ENCODE measurements at regions not wholly inside any gene's neighbourhood (a gene's known extent, or its start where the extent isn't known, plus 50 kb on each side); places are given as distances from the start of the nearest gene placed in this dataset.
A peak's percentile ranks its signal among the peaks of the same experiment; 100 is the strongest.

DNA sequence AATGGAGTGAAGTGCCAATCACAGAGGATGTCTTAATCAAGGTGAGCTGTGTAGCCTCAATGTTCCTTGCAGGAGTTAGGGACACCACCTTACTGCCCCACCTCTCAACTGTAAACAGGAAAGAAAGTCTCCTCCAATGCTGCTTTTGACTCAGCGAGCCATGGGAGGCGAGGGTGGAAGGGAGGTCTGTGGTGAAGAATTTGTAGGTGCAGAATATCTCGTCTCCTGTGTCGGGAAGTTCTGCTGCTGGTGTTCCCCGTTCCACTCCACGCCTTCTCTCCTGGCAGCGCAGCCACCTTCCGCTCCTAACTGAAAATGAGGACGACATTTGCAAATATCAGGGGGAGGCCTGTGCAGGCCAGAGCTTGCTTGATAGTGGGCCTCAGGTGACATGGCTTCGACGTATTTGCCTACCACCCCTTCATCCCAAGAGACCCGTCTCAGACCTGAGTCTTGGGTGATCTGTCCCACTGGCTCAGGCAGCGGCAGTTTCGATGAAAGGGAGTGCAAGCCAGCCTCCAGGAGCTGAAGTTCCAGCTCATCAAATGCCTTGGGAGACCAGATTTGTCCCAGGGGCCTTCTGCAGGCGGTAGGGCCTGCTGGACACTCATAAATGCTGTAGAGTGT lies 368.3 kb upstream of the C1orf174 start:
- no peak overlapping the region for H3K27ac Mint-ChIP-seq
- H3K4me3 Mint-ChIP-seq = no peak overlapping the region
- peaks cover 0 to 2% (median 0%) of the 10 kb centered on the region in 3 donors for H3K4me1 Mint-ChIP-seq
- peaks cover 2% of the 10 kb centered on the region for H3K36me3 Mint-ChIP-seq
- H3K27me3 Mint-ChIP-seq = peaks cover 4% of the 10 kb centered on the region
- H3K9me3 Mint-ChIP-seq = peaks cover 0 to 4% (median 2%) of the 10 kb centered on the region in 3 donors

DNA sequence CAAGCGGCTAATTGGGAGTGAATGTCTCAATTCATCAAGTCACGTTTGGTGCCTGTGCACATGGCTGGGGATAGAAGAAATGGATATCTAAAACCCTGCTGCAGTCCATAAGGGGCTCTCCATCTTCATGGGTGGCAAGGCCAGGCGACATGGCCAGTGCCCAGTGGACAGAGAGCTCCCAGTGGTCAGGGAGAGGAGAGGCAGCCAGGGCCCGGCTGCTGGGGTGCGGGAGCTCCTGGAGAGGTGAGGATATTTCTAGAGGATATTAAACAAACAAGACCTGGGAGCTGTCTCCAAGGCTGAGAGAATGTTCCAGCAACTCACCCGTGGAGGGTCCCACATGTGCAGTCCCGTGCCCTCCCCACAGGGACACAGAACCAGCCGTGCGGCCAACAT lies 368.8 kb upstream of the C1orf174 start:
- H3K27me3 Mint-ChIP-seq = peaks cover 4% of the 10 kb centered on the region
- H3K4me1 Mint-ChIP-seq = no peaks in the 10 kb centered on the region
- peaks cover 0 to 4% (median 2%) of the 10 kb centered on the region in 3 donors for H3K9me3 Mint-ChIP-seq
- H3K4me3 Mint-ChIP-seq = no peak overlapping the region
- H3K27ac Mint-ChIP-seq = no peak overlapping the region
- H3K36me3 Mint-ChIP-seq = peaks cover 2% of the 10 kb centered on the region

- Mint-ChIP-seq H3K27ac (no peak overlapping the region), H3K4me3 (no peak overlapping the region), H3K27me3 (peaks cover 3% of the 10 kb centered on the region), H3K9me3 (peaks cover 0 to 3% (median 2%) of the 10 kb centered on the region in 3 donors), H3K36me3 (peaks cover 2% of the 10 kb centered on the region), H3K4me1 (no peaks in the 10 kb centered on the region)
These were observed 369.3 kb upstream of the C1orf174 start for GRCh38 chr1:4269330-4269729.

DNA sequence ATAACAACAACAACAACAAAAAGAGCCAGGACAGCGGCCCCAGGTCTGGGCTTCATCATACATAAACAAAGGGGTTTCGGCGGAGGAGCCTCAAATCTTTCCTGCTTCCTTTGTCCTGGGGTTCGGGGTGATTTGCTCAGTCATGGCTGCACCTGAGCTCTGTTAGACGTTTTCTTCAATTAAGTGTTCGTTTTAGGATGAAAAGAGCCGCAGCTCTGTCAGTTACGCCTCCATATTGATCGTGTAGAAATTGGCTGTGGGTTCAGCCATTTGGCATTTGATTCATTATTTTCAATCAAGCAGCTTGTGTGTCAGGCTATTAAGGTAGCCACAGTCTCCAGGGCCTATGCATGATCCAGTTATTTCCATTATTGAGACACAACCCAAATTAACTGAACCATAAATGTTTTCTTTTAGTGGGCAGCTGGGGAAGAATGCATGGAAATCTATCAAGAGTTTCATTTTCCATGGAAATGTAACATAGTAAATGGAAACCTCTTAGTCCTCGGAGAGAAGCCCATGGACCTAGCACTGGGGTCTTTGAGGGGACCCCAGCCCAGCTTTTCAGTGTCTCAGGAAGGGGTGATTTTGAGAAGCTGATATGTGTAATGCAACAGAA lies 370.0 kb upstream of the C1orf174 start:
- H3K36me3 Mint-ChIP-seq = peaks cover 2% of the 10 kb centered on the region
- H3K4me1 Mint-ChIP-seq = no peaks in the 10 kb centered on the region
- no peak overlapping the region for H3K27ac Mint-ChIP-seq
- H3K27me3 Mint-ChIP-seq = no peaks in the 10 kb centered on the region
- no peak overlapping the region for H3K4me3 Mint-ChIP-seq
- no peaks in the 10 kb centered on the region for H3K9me3 Mint-ChIP-seq

- Mint-ChIP-seq H3K9me3 (no peaks in the 10 kb centered on the region), H3K4me3 (no peak overlapping the region), H3K4me1 (no peaks in the 10 kb centered on the region), H3K27ac (no peak overlapping the region), H3K27me3 (no peaks in the 10 kb centered on the region), H3K36me3 (no peaks in the 10 kb centered on the region)
These were observed 370.7 kb upstream of the C1orf174 start for GRCh38 chr1:4270651-4271337.

GRCh38 chr1:4271338-4271998 lies 371.4 kb upstream of the C1orf174 start:
- H3K27ac Mint-ChIP-seq = no peak overlapping the region
- H3K36me3 Mint-ChIP-seq = no peaks in the 10 kb centered on the region
- H3K9me3 Mint-ChIP-seq = no peaks in the 10 kb centered on the region
- peaks cover 3% of the 10 kb centered on the region for H3K27me3 Mint-ChIP-seq
- no peaks in the 10 kb centered on the region for H3K4me1 Mint-ChIP-seq
- H3K4me3 Mint-ChIP-seq = no peak overlapping the region

- Mint-ChIP-seq H3K9me3 (peaks cover 5 to 8% (median 6%) of the 10 kb centered on the region in 3 donors), H3K27ac (no peak overlapping the region), H3K4me3 (no peak overlapping the region), H3K27me3 (peaks cover 8% of the 10 kb centered on the region), H3K4me1 (no peaks in the 10 kb centered on the region), H3K36me3 (no peaks in the 10 kb centered on the region)
These were observed 372.5 kb upstream of the C1orf174 start for GRCh38 chr1:4272568-4272967.

- Mint-ChIP-seq H3K4me3 (no peak overlapping the region), H3K27me3 (peaks cover 8% of the 10 kb centered on the region), H3K27ac (no peak overlapping the region), H3K9me3 (peaks cover 5 to 15% (median 6%) of the 10 kb centered on the region in 3 donors), H3K36me3 (no peaks in the 10 kb centered on the region), H3K4me1 (no peaks in the 10 kb centered on the region)
These were observed 373.2 kb upstream of the C1orf174 start for GRCh38 chr1:4273243-4273642.

DNA sequence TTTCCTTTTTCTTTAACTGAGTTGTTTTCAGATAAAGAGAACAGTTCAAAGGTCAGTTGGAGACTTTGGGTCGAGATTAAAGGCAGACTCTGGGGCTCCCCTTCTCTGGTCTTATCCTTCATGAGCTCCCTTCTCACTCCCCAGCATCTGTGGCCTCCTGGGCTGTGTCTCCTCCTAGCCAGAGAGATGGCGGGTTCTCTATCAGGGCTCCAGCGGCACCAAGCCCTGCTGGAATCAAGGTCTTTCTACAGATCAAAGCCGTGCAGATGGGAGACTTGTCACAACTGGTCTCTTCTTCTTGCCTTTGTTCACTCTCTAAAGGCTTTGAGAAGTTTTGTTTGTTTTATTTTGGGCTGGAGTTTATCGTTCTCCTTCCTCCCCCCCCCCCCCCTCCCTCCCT lies 373.7 kb upstream of the C1orf174 start:
- H3K27ac Mint-ChIP-seq = no peak overlapping the region
- no peak overlapping the region for H3K4me3 Mint-ChIP-seq
- no peaks in the 10 kb centered on the region for H3K4me1 Mint-ChIP-seq
- peaks cover 5 to 17% (median 6%) of the 10 kb centered on the region in 3 donors for H3K9me3 Mint-ChIP-seq
- H3K27me3 Mint-ChIP-seq = peaks cover 8% of the 10 kb centered on the region
- no peaks in the 10 kb centered on the region for H3K36me3 Mint-ChIP-seq

DNA sequence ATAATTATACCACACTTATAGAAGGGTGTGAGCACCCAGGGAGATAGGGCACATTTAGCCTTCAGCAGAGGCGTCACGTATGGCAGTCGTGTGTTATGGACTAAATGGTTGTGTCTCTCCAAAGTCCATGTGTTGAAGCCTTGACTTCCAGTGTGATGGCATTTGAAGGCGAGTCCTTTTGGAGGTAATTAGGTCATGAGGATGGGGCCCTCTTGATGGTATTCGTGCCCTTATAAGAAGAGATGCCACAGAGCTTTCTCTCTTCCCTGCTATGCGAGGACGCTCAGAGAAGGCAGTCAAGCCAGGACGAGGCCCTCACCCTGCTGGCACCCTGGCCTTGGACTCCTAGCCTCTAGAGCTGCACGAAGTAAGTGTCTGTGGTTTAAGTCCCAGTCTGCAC lies 375.0 kb upstream of the C1orf174 start:
- H3K36me3 Mint-ChIP-seq = no peaks in the 10 kb centered on the region
- no peak overlapping the region for H3K27ac Mint-ChIP-seq
- H3K4me1 Mint-ChIP-seq = no peaks in the 10 kb centered on the region
- no peak overlapping the region for H3K4me3 Mint-ChIP-seq
- peaks cover 8% of the 10 kb centered on the region for H3K27me3 Mint-ChIP-seq
- peaks cover 5 to 17% (median 6%) of the 10 kb centered on the region in 3 donors for H3K9me3 Mint-ChIP-seq

GRCh38 chr1:4276238-4276637 lies 376.2 kb upstream of the C1orf174 start:
- Mint-ChIP-seq H3K9me3 (peaks cover 5 to 17% (median 6%) of the 10 kb centered on the region in 3 donors), H3K27me3 (peaks cover 8% of the 10 kb centered on the region), H3K4me3 (no peak overlapping the region), H3K36me3 (no peaks in the 10 kb centered on the region), H3K4me1 (no peaks in the 10 kb centered on the region), H3K27ac (no peak overlapping the region)

- Mint-ChIP-seq H3K27me3 (peaks cover 8% of the 10 kb centered on the region), H3K27ac (peak overlapping the region in 1 of 3 donors; percentile 48), H3K36me3 (no peaks in the 10 kb centered on the region), H3K4me1 (no peaks in the 10 kb centered on the region), H3K9me3 (peaks cover 5 to 17% (median 6%) of the 10 kb centered on the region in 3 donors), H3K4me3 (no peak overlapping the region)
These were observed 376.8 kb upstream of the AJAP1 start for GRCh38 chr1:4277598-4277997.

DNA sequence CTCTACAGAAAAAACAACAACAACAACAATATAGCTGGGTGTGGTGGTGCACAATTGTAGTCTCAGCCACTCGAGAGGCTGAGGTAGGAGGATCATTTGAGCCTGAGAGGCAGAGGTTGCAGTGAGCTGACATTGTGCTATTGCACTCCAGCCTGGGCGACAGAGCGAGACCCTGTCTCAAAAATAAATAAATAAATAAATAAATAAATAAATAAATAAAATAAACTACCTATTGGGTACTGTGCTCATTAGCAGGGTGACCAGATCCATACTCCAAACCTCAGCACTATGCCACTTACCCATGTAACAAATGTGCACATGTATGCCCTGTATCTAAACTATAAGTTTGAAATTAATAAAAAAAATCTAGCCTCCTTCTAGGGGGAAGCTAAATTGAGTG lies 369.4 kb upstream of the AJAP1 start:
- Mint-ChIP-seq H3K27ac (no peak overlapping the region), H3K4me3 (no peak overlapping the region), H3K36me3 (no peaks in the 10 kb centered on the region), H3K27me3 (peaks cover 4% of the 10 kb centered on the region), H3K4me1 (no peaks in the 10 kb centered on the region), H3K9me3 (peaks cover 7 to 13% (median 7%) of the 10 kb centered on the region in 3 donors)

GRCh38 chr1:4292861-4293260 lies 361.5 kb upstream of the AJAP1 start:
- Mint-ChIP-seq H3K27me3 (peaks cover 4% of the 10 kb centered on the region), H3K27ac (no peak overlapping the region), H3K9me3 (peaks cover 8 to 20% (median 10%) of the 10 kb centered on the region in 3 donors), H3K4me1 (peaks cover 0 to 2% (median 0%) of the 10 kb centered on the region in 3 donors), H3K36me3 (no peaks in the 10 kb centered on the region), H3K4me3 (no peak overlapping the region)

DNA sequence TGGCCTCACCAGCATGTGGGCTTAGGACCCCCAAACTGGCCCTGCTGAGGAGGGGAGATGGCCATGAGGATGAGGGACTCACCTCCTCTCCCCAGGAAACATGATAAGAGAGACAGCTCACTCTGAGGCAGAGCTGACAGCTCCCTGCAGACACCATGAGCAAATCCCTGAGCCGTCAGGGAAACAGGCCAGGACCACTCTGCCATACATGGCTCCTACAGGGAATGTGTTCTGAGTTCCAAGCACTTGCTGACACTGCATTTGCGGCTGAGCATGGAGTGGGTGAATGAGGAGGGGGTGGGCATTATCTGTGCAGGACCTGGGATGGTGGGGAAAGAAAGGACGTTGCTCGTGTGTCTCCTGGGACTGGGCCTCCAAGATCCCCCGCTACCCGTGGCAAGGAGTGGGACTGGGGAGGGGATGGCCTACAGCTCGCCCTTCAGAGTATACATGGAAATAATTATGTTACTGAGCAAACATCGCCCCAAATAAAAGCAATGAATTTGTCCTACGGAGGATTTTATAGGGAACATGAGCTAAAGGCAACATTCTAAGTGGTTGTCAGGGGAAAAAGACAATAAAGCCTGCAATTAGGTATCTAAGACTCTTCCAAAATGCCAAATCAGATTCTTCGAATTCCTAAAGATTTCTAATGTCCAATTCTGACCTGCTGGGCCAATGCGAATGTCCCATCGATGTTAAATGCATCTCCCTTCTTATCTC lies 355.9 kb upstream of the AJAP1 start:
- Mint-ChIP-seq H3K9me3 (peaks cover 7 to 13% (median 9%) of the 10 kb centered on the region in 3 donors), H3K4me1 (peaks cover 0 to 3% (median 0%) of the 10 kb centered on the region in 3 donors), H3K36me3 (no peaks in the 10 kb centered on the region), H3K4me3 (no peak overlapping the region), H3K27ac (no peak overlapping the region), H3K27me3 (no peaks in the 10 kb centered on the region)
